Colonic mucosa (tissue), 4 donors: ENCODE measurements at regions not wholly inside any gene's neighbourhood (a gene's known extent, or its start where the extent isn't known, plus 50 kb on each side); places are given as distances from the start of the nearest gene placed in this dataset.

Source experiments
- DNase-seq: peaks from one replicate; pipeline ENCODE4 v3.0.0-alpha.2; 2020
- H3K27ac ChIP-seq: fragments of 200-600 bp; one replicate; pipeline ENCODE4 v1.8.0; 2021
- H3K27me3 ChIP-seq: fragments of 200-600 bp; one replicate; pipeline ENCODE4 v1.8.0; 2021
- H3K36me3 ChIP-seq: fragments of 200-600 bp; one replicate; pipeline ENCODE4 v1.8.0; 2021
- H3K4me1 ChIP-seq: fragments of 200-600 bp; one replicate; pipeline ENCODE4 v1.8.0; 2021; ENCODE audit warnings: mild to moderate bottlenecking
- H3K4me3 ChIP-seq: fragments of 200-600 bp; one replicate; pipeline ENCODE4 v1.8.0; 2021
- H3K9ac ChIP-seq, 2 donors: one replicate each; pipeline ENCODE4 v1.7.0; 2013; ENCODE audit warnings: control low read depth in 2 of 2, low read depth in 2 of 2, low read length in 2 of 2
- H3K9me3 ChIP-seq: fragments of 200-600 bp; one replicate; pipeline ENCODE4 v1.8.0; 2021
- CTCF ChIP-seq: fragments of 200-600 bp; IDR thresholded peaks from one replicate; pipeline ENCODE4 v1.8.0; 2022; ENCODE audit warnings: antibody characterized with exemption, mild to moderate bottlenecking
- intact Hi-C: fragments of 100-400 bp; cut with DNase I; formaldehyde crosslinking; loops from one replicate; pipeline ENCODE4 v1.14.1; 2022
- donor health status: healthy.
- donor health status: DM: no; HTN: no; CAD: no.
- donor health status: DM: no; HTN: no; CAD: no.

GRCh38 chr17:69900101-69900500 lies 174.9 kb upstream of the KCNJ16 start:
- no peak for TF ChIP-seq CTCF
- no peaks in the 10 kb centered on the region for H3K4me1 ChIP-seq
- no peak for DNase-seq
- no peaks in the 10 kb centered on the region for H3K27me3 ChIP-seq
- H3K9ac ChIP-seq = no peak overlapping the region
- intact Hi-C loops = no loop called here
- no peaks in the 10 kb centered on the region for H3K36me3 ChIP-seq
- no peak overlapping the region for H3K4me3 ChIP-seq
- no peak overlapping the region for H3K27ac ChIP-seq
- no peaks in the 10 kb centered on the region for H3K9me3 ChIP-seq

- Histone ChIP-seq H3K4me3 (no peak overlapping the region), H3K4me1 (no peaks in the 10 kb centered on the region), H3K9ac (no peak overlapping the region), H3K36me3 (no peaks in the 10 kb centered on the region), H3K27me3 (no peaks in the 10 kb centered on the region), H3K27ac (no peak overlapping the region), H3K9me3 (no peaks in the 10 kb centered on the region)
- intact Hi-C loops = no loop called here
- no peak for DNase-seq
- TF ChIP-seq CTCF = no peak
Observed at GRCh38 chr17:69900829-69901228, 174.2 kb upstream of the KCNJ16 start.

- no peaks in the 10 kb centered on the region for H3K36me3 ChIP-seq
- no peak for TF ChIP-seq CTCF
- intact Hi-C loops = no loop called here
- H3K9me3 ChIP-seq = no peaks in the 10 kb centered on the region
- no peak overlapping the region for H3K9ac ChIP-seq
- H3K4me3 ChIP-seq = no peak overlapping the region
- H3K27ac ChIP-seq = no peak overlapping the region
- no peak for DNase-seq
- H3K27me3 ChIP-seq = no peaks in the 10 kb centered on the region
- H3K4me1 ChIP-seq = no peaks in the 10 kb centered on the region
Observed at GRCh38 chr17:69906306-69906705, 168.7 kb upstream of the KCNJ16 start.

GRCh38 chr17:69907132-69907847 lies 167.7 kb upstream of the KCNJ16 start:
- Histone ChIP-seq H3K4me3 (no peak overlapping the region), H3K9ac (no peak overlapping the region), H3K9me3 (no peaks in the 10 kb centered on the region), H3K36me3 (no peaks in the 10 kb centered on the region), H3K27me3 (no peaks in the 10 kb centered on the region), H3K4me1 (no peaks in the 10 kb centered on the region), H3K27ac (no peak overlapping the region)
- DNase-seq = no peak
- no peak for TF ChIP-seq CTCF
- intact Hi-C loops = no loop called here

- H3K4me3 ChIP-seq = no peak overlapping the region
- DNase-seq = no peak
- H3K4me1 ChIP-seq = no peaks in the 10 kb centered on the region
- H3K27ac ChIP-seq = no peak overlapping the region
- H3K9me3 ChIP-seq = no peaks in the 10 kb centered on the region
- intact Hi-C loops = no loop called here
- no peaks in the 10 kb centered on the region for H3K36me3 ChIP-seq
- TF ChIP-seq CTCF = no peak
- no peak overlapping the region for H3K9ac ChIP-seq
- no peaks in the 10 kb centered on the region for H3K27me3 ChIP-seq
Observed at GRCh38 chr17:69908626-69909368, 166.2 kb upstream of the KCNJ16 start.
